ENCODE measurements at regions not wholly inside any gene's neighbourhood (a gene's known extent, or its start where the extent isn't known, plus 50 kb on each side); places are given as distances from the start of the nearest gene placed in this dataset.

- TF ChIP-seq CTCF (IDR thresholded peaks at IDR 0.05; ENCODE audit: insufficient read depth, low read depth, low read length), result no peak
- no peak overlapping the region for H3K4me3 ChIP-seq (ENCODE audit: low read depth, low read length)
- no peak for DNase-seq (ENCODE audit: low read depth)
Observed at GRCh38 chr16:13680021-13680889, 239.7 kb upstream of the ERCC4 start.

- TF ChIP-seq CTCF (IDR thresholded peaks at IDR 0.05; ENCODE audit: insufficient read depth, low read depth, low read length), result no peak
- no peak for DNase-seq (ENCODE audit: low read depth)
- no peak overlapping the region for H3K4me3 ChIP-seq (ENCODE audit: low read depth, low read length)
Observed at GRCh38 chr16:13684819-13685563, 235.0 kb upstream of the ERCC4 start.

- no peak for DNase-seq (ENCODE audit: low read depth)
- H3K4me3 ChIP-seq (ENCODE audit: low read depth, low read length), result no peak overlapping the region
- no peak for TF ChIP-seq CTCF (IDR thresholded peaks at IDR 0.05; ENCODE audit: insufficient read depth, low read depth, low read length)
Observed at GRCh38 chr16:13696017-13696416, 223.9 kb upstream of the ERCC4 start.

- no peak for TF ChIP-seq CTCF (IDR thresholded peaks at IDR 0.05; ENCODE audit: insufficient read depth, low read depth, low read length)
- no peak for DNase-seq (ENCODE audit: low read depth)
- no peak overlapping the region for H3K4me3 ChIP-seq (ENCODE audit: low read depth, low read length)
Observed at GRCh38 chr16:13697013-13697412, 222.9 kb upstream of the ERCC4 start.

GRCh38 chr16:13697568-13697967, 222.4 kb upstream of the ERCC4 start:
- TF ChIP-seq CTCF (IDR thresholded peaks at IDR 0.05; ENCODE audit: insufficient read depth, low read depth, low read length), result no peak
- H3K4me3 ChIP-seq (ENCODE audit: low read depth, low read length), result no peak overlapping the region
- no peak for DNase-seq (ENCODE audit: low read depth)

GRCh38 chr16:13702614-13703013, 217.3 kb upstream of the ERCC4 start:
- no peak overlapping the region for H3K4me3 ChIP-seq (ENCODE audit: low read depth, low read length)
- TF ChIP-seq CTCF (IDR thresholded peaks at IDR 0.05; ENCODE audit: insufficient read depth, low read depth, low read length), result no peak
- no peak for DNase-seq (ENCODE audit: low read depth)

All from fibroblast of villous mesenchyme (primary cell).